Coronary artery (tissue), 2 donors: ENCODE measurements at regions not wholly inside any gene's neighbourhood (a gene's known extent, or its start where the extent isn't known, plus 50 kb on each side); places are given as distances from the start of the nearest gene placed in this dataset.
"Not testable (repeated sequence)": the region's sequence is repeated elsewhere in the genome, so short reads cannot be mapped to it uniquely, and the experiment has no call there.

ENCODE experiments used
- DNase-seq: peaks from one replicate; pipeline ENCODE4 v3.0.0-alpha.2; 2017; ENCODE audit warnings: low spot score
- H3K27ac ChIP-seq, 2 donors: fragments of 200-600 bp; sonication (generic); one replicate each; pipeline ENCODE4 v1.5.1; 2016 to 2019
- H3K4me3 ChIP-seq: fragments of 200-600 bp; sonication (generic); 2 replicates; pipeline ENCODE4 v1.5.1; 2016; ENCODE audit warnings: mild to moderate bottlenecking, moderate library complexity
- TF ChIP-seq, protein P1 (sequence below): fragments of 200-600 bp; sonication (generic); IDR thresholded peaks from one replicate; pipeline ENCODE4 v1.5.1; 2019; ENCODE audit warnings: antibody characterized with exemption

DNA sequence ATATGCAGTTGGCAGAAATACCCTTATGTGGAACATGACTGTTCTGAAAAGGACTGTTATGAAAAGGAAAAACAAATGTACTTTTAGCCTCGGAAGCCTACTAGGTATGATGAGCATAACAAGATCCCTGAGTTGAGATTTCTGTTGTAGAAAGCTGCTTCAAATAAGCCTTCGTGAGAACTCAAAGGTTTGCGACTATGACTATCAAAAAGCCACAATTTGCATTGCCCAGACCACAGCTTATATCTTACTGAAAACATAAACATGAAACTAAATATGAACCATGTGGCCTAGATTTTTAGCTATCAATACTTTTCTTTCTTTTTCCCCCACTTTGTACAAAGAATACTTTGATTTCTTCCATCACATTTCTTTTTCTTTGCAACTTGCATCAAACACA is 398.2 kb upstream of the LCORL start:
- DNase-seq = no peak
- H3K27ac ChIP-seq = no peak overlapping the region
- TF ChIP-seq, protein P1, sequence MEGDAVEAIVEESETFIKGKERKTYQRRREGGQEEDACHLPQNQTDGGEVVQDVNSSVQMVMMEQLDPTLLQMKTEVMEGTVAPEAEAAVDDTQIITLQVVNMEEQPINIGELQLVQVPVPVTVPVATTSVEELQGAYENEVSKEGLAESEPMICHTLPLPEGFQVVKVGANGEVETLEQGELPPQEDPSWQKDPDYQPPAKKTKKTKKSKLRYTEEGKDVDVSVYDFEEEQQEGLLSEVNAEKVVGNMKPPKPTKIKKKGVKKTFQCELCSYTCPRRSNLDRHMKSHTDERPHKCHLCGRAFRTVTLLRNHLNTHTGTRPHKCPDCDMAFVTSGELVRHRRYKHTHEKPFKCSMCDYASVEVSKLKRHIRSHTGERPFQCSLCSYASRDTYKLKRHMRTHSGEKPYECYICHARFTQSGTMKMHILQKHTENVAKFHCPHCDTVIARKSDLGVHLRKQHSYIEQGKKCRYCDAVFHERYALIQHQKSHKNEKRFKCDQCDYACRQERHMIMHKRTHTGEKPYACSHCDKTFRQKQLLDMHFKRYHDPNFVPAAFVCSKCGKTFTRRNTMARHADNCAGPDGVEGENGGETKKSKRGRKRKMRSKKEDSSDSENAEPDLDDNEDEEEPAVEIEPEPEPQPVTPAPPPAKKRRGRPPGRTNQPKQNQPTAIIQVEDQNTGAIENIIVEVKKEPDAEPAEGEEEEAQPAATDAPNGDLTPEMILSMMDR = no peak
- no peak overlapping the region for H3K4me3 ChIP-seq

DNA sequence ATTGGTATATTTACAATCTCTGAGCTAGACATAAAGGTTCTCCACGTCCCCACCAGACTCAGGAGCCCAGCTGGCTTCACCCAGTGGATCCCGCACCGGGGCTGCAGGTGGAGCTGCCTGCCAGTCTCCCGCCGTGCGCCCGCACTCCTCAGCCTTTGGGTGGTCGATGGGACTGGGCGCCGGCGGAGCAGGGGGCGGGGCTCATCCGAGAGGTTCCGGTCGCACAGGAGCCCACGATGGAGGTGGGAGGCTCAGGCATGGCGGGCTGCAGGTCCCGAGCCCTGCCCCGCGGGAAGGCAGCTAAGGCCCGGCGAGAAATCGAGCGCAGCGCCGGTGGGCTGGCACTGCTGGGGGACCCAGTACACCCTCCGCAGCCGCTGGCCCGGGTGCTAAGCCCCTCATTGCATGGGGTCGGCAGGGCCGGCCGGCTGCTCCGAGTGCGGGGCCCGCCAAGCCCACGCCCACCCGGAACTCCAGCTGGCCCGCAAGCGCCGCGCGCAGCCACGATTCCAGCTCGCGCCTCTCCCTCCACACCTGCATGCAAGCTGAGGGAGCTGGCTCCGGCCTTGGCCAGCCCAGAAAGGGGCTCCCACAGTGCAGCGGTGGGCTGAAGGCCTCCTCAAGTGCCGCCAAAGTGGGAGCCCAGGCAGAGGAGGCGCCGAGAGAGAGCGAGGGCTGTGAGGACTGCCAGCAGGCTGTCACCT is 396.8 kb upstream of the LCORL start:
- H3K27ac ChIP-seq, DNase-seq, H3K4me3 ChIP-seq: not testable (repeated sequence)

DNA sequence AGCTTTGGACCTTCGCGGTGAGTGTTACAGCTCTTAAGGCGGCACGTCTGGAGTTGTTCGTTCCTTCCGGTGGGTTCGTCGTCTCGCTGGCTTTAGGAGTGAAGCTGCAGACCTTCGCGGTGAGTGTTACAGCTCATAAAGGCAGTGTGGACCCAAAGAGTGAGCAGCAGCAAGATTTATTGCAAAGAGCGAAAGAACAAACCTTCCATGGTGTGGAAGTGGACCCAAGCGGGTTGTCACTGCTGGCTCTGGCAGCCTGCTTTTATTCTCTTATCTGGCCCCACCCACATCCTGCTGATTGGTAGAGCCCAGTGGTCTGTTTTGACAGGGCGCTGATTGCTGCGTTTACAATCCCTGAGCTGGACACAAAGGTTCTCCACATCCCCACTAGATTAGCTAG is 396.1 kb upstream of the LCORL start:
- H3K4me3 ChIP-seq, DNase-seq, H3K27ac ChIP-seq: not testable (repeated sequence)

DNA sequence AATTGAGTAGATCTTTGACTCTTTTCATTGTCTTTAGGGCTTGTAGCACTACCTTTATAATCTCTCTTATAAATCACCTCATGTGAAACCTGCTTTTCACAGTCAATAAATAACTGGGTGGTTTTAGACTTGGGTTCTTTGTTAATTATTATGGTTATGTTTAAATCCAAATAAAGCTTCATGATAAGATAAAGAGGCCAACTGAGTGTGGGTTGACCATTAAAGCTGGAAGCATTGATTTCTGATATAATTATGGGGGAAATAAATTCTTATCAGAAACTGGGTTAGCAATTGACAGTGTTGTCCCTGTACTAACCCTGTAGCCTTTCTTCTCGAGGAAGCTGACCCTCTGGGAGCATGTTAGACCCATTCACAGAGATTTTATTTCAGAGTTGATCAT is 384.7 kb upstream of the LCORL start:
- TF ChIP-seq, protein P1 = no peak
- Histone ChIP-seq H3K27ac (no peak overlapping the region), H3K4me3 (no peak overlapping the region)
- DNase-seq = no peak

DNA sequence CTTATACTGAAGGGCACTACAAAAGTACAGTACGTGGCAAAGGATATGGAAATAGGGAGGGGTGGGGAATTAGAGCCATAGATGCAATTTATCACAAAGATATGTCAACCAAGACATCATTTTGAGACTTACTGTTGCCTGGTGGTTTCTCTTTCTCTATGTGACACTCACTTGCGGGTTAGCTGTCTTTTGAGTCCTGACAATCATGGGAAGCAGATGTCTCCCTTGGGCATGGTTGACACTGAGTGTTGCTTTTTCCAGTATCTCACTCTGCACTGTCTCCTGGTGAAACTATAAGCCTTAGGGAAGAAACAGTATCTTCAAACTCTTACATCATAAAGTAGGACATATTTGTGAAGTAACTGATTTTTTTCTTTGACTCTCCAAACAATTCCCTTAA is 383.5 kb upstream of the LCORL start:
- TF ChIP-seq, protein P1 = no peak
- no peak for DNase-seq
- Histone ChIP-seq H3K27ac (no peak overlapping the region), H3K4me3 (no peak overlapping the region)

DNA sequence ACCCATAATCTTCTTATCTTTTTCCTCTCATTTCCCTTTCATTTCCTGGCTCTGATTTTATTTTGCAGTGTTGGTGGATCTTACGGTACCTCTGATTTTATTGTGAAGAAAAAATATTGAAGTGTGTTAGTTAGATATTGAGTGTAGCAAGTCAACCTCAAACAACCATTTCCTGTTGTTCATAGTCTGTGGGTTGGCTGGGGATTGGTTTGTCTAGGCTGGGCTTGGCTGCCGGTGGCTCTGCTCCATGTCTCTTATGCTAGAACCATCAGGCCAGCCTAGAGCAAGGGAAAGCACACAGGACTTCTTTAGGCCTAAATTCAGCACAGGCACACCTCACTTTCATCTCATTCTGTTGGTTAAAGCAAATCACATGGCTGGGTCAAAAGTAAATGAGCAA is 383.1 kb upstream of the LCORL start:
- Histone ChIP-seq H3K4me3 (no peak overlapping the region), H3K27ac (no peak overlapping the region)
- DNase-seq = no peak
- TF ChIP-seq, protein P1 = no peak

DNA sequence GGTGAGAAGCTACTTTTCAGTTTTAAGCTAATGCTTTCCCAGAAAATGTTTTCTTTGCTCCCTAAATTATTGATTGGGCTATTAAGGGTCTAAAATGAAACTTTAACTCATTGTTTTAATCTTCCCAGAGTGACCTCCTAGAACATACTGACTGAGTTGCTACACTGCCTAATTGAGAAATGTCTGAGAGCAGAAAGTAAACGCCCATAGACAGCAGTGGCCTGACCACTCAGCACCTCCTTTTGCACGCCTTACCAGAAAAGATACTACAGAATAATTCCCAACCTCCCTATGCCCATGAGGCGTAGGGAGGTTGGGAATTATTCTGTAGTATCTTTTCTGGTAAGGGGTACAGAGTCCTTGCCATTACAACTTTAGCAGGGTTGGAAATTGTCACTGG is 381.8 kb upstream of the LCORL start:
- no peak overlapping the region for H3K27ac ChIP-seq
- DNase-seq = no peak
- H3K4me3 ChIP-seq = no peak overlapping the region
- TF ChIP-seq, protein P1 = no peak

DNA sequence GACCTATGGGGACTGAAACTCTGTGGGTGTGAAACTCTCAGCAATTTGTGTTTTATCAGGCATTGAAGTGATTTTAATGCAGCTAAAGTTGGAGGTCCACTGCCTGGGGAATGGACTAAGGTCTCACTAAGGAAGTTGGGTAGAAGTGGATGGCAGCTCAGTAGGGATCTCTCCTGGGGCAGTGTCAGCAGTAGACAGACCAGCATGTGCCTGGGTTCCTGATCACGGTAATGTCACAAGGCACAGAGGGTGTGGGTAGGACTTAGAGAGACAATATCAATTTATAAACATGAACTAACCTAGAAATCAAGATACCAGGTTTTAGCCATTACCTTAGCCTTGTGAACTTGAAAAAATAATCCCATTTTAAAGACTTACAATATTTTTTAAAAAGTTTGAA is 380.3 kb upstream of the LCORL start:
- Histone ChIP-seq H3K4me3 (no peak overlapping the region), H3K27ac (no peak overlapping the region)
- TF ChIP-seq, protein P1 = no peak
- DNase-seq = no peak
